ENCODE measurements at regions not wholly inside any gene's neighbourhood (a gene's known extent, or its start where the extent isn't known, plus 50 kb on each side); places are given as distances from the start of the nearest gene placed in this dataset.
"Not testable (repeated sequence)": the region's sequence is repeated elsewhere in the genome, so short reads cannot be mapped to it uniquely, and the experiment has no call there.

DNA sequence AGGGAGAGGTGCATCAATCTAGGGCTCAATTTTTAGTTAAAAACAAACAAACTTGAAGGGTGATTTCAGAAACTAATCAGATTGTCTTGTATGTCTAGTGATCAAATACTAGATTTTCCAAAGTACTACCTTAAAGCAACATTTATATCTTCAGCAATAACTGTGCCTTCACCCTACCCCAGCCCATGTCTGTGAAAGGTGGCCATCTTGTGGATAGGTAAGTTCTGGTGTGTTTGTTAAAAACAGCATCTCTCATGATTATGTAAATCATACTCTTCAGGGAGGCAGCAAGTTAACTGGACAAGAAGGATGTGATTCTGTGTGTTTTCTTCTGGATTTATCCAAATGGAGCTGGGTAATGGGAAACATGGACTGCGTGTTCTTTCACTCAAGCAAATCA lies 81.4 kb upstream of the ACSL1 start:
- no peak for DNase-seq (ENCODE audit: low read depth in 3 of 3)

DNA sequence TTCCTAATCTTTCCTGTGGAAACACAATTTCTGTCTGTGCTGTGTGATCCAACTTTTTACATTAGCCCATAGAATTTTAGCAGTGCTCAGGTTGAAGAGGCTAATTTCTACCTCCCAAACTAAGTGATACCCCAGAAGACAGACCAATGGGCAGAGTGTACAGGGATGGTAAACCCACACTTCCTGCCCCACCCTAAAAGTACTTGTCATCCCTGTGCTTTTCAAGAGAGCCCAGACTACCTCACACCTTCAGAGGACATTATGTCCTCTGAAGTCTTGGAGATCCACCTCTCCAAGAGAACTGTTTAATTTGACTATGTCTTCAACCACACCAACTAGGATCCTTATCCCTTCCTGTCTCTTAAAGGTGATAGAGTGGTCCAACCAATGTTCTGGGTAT lies 82.0 kb upstream of the ACSL1 start:
- DNase-seq (ENCODE audit: low read depth in 3 of 3): no peak

DNA sequence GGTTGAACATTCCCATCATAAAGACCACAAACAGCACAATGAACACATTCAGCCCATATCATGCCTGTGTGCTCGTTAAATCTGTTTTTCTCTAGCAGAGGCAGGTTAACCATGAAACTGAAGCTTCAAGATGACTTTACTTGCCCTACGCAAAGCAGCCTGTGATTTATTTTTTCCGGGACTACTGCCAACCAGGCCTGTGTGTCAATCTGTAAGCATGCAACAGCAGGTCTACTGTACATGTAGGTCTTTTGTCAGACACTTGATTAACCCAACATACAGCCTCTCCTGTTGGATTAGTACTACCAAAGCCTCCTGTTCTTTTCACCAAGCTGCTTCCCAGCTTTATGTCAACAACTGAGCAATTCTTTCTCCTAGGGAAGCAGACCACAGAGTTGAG lies 85.5 kb upstream of the ACSL1 start:
- peak in 1 of 3 donors; percentile 41 for DNase-seq (ENCODE audit: low read depth in 3 of 3)

DNA sequence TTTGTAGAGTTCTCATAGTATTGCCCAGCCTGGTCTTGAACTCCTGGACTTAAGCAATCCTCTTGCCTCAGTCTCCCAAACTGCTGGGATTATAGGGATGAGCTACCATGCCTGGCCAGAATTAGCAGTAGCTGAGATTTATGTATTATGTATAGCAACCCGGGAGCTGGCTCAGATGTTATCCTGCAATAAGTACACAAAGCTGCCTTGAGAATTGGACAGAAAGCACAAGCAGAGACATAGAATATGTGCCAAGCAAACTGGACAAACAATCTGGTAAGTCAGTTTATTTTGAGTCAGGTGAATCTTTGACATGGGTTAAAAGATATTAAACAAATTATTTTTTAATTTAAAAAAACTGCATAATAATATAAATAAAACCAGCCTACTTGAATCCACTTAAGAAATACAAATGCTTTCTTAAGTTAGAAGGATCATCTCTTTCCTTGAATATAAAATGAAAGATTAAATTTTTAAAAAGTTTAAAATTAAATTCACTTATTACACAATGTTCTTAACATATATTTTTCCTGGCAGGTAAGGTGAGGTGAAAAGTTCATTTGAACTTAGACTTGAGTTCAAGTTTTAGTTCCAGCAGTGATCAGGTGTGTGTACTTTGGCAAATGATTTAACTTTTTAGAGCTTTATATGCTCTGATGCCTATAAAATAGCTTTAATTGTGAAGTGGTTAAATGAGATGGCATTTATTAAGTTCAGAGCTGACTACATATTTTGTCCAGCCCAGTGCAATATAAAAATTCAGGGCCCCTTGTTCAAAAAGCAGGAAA lies 87.8 kb upstream of the ACSL1 start:
- DNase-seq (ENCODE audit: low read depth in 3 of 3): no peak

DNA sequence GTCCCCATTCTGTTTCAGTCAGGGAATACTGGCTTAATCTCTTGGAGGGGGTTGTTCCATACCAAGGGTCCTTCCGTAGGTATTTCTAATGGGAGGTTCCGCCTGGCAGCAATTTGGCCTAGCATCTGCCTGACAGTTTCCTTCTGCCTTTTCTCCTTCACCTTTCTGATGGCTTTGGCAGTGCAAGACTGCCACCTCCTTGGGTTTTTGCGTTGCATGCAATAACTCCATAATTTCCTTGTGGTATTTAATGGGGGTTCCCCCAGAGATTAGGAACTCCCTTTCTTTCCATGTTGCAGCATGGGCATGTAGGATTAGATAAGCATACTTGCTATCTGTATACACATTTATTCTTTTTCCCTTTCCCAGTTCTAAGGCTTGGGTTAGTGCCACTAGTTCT lies 93.0 kb upstream of the ACSL1 start:
- DNase-seq (ENCODE audit: low read depth in 3 of 3): not testable (repeated sequence)

DNA sequence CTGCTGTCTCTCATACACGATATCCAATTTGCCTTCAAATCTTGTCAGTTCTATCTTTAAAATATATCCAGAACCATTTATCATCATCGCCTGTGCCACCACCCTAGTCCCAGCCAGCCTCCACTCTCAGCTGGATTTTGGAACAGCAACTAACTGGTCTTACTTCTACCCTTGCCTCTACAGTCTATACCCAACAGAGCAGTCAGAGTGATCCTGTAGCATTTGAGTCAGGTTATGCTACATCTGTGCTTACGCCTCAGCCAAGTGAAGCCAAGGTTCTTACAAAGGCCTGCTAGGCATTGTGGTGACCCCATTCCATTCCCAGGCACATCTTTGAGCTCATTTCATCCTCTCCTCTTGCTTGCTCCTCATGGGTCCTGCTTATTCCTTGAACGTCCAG lies 95.7 kb upstream of the ACSL1 start:
- no peak for DNase-seq (ENCODE audit: low read depth in 3 of 3)

DNA sequence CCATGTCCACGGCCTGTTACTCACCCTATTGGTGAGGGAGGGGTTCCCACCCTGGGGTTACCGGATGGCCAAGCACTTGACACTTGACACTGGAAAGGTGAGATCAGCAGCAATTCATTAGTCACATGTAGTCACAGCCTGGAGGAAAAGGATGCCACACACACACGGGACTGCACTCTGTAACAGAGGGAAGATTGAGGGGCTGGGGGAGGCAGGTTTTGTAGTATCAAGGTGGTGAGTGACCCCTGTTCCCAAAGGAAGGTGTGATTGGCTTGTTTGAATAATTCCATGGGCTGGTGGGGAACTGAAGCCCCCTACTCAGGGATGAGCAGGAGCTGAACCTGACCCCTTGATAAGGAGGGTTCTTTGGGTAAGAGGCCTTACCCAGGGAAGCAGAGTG lies 96.0 kb upstream of the HELT start:
- DNase-seq (ENCODE audit: low read depth in 3 of 3): no peak

DNA sequence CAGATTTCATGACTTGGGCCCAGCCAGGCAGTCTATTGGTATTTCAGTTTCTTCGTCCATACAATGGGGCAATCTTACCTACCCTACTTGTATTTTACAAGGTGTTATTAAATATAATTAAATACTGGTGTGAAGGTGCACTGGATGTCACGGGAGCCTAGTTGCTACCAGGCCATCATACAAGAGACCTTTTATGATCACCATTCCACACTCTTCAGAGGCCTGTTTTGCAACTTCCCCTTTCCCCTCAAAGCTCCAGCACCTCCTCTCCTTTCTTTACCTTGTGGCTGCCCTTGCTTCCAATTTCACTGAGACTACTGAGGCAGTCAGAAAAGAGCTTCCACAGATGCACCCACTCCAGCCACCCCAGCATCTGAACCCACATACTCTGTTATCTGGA lies 93.8 kb upstream of the HELT start:
- no peak for DNase-seq (ENCODE audit: low read depth in 3 of 3)

DNA sequence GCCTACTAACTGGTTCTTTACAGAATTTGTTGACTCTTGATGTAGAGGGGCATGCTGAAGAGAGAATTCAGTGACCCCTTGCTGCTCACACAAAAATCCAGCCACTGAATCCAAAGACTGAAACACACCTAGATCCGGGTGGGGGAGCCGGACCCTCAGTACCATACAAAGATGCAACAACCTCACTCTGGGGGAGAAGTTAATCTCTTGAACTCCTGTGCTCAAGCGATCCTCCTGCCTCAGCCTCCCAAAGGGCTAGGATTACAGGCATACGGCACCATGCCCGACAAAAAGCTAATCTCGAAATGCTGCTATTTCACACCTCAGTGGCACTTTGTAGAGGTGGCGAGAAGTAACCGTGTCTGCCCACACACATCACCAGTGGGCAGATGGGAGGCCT lies 88.8 kb upstream of the HELT start:
- DNase-seq (ENCODE audit: low read depth in 3 of 3): no peak

DNA sequence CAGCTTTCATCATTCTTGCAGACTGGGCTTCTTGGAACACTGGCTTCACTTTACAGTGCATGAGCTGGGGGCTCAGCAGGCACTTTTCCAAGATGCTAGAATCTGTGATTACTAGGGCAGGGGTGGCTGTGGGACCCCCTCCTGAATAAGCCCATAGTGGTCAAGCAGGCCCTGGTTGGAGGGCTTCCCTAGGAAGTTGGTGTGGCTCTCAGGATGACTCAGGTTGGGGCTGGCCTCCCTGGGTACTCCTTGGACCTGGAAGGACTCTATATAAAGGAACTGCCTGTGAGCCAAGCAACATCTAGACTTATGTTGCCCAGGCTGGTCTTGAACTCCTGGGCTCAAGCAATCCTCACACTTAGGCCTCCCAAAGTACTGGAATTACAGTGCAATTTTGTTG lies 88.3 kb upstream of the HELT start:
- no peak for DNase-seq (ENCODE audit: low read depth in 3 of 3)

DNA sequence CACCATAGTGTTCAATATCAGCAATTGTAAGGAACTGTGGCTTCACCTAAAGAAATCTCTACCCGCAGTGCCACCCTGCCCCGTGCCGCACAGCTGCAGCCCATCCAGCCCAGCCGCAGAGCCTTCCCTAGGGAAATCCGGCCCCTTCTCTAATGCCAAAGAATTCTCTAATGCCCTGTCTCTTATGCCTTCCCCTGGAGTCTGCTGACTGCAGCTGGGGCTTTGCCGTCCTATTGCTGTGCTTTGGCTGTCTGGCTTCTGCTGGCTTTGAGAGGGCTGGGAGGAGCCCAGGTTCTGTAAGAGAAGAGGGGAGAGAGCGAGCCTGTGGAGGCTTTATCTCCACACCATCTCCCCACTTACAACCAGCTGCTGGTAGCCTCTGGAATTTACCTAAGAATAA lies 85.9 kb upstream of the HELT start:
- DNase-seq (ENCODE audit: low read depth in 3 of 3): no peak

DNA sequence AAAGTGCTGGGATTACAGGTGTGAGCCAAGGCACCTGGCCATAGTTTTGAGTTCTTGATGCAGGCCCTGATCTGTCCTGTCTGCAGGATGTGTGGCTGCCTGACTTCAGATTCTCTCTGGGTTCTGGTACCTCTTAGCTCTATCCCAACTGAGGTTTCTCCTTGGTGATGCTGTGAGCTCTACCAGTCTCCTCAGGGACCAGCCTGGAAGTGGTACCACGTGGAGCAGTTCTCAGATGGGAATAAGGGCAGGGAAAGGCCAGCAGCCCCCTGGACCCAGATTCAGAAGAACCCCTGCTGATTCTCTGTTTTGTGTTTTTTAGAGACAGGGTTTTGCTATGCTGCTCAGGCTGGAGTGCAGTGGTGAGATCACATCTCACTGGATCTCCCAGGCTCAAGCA lies 85.0 kb upstream of the HELT start:
- DNase-seq (ENCODE audit: low read depth in 3 of 3): no peak

DNA sequence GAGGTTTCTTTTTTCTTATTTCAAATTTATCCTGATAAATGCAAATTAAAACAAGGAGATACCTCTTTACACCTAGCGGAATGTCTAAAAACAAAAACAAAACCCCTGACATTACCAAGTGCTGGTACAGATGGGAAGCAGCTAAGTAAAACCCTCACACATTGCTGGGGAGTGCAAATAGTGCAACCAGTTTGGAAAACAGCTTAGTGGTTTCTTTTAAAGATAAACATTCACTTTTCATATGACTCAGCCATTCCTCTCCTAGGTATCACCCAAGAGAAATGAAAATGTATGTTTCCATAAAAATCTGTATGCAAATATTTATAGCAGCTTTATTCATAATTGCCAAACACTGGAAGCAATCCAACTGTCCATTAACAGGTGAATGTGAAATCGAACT lies 84.1 kb upstream of the HELT start:
- DNase-seq (ENCODE audit: low read depth in 3 of 3): no peak

DNA sequence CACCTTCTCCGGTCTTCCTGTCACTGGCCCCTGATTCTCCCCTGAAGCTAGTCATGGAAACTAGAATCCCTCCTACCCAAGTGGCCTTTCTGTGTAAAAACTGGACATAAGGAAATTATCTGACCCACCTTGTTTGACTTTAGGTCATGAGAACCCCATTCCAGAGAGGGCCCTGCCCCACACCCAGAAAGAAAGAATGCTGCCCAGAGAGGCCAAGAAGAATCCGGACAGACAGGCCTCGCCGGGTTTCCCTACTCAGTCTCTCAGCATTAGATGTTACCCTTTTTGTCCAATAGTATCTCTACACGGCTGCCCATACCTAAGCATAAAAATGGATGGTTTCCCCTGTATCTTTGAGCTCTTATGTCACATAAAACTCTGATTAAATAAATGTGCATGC lies 83.3 kb upstream of the HELT start:
- DNase-seq (ENCODE audit: low read depth in 3 of 3): no peak

DNA sequence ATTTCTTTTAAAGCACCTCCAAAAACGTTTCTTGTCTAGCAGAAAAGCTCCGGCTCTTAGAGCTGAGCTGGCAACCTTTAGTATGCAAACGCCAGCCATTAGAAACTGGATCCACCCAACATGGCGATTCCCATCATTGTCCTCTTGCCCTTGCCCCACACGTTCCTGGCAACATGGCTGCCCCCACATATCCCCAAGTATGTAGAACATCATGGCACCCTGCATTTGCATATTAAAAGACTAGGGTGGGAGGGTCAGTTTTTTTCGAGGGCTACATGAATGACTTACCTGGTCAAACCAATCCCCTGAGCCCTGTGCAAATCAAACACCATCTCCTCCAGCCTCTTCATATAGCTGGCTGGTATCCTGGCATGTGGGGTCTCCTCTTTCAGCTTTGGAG lies 82.2 kb upstream of the HELT start:
- no peak for DNase-seq (ENCODE audit: low read depth in 3 of 3)

DNA sequence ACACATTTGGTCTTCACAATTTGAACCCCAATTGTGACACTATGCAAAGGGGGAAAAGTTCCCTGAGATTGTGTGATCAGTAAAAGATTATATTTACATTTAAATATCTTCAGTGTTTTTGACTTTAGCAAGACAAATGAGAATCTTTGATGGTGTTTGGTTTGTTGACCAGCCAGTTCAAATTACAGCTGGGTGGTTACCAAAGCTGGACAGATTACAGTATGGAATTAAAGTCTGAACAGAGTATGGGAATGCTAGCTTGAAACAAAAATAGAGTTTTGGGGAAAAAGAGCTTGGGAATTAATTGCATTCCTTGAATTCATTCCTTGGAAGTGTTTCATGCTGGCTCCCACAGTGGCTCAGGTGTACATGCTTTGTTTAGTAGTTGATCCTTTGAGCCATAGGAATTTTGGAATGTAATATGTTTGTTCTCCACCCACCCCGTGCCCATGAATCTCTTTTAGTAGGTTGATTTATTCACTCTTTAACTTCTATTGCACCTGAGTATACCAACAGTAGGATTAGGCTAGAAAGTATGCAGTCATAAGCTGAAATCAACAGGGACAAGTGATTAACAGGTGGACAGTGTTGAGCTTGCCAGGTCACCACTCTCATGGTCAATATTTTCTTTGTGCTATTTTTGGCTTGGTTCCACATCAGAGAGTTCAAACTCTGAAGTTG lies 81.1 kb upstream of the HELT start:
- DNase-seq (ENCODE audit: low read depth in 3 of 3): no peak

DNA sequence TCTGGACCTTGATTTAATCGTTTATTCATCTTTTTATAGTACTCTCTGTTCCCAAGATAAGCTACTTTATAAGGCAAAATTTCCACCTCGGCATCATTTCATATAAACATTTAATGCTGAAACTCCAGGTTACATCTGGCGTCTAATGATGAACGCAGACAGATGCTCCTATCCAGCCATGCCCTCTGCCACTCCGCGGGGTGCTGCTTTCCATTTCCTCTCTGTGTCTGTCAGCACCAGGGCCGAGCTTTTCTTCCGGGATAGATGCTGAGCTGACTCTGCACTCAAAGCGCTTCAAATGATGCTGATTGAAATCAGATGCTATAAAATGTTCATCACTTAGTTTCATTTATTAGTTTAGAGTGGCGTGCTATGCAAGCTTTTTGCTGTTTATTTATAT lies 80.5 kb upstream of the HELT start:
- DNase-seq (ENCODE audit: low read depth in 3 of 3): no peak

DNA sequence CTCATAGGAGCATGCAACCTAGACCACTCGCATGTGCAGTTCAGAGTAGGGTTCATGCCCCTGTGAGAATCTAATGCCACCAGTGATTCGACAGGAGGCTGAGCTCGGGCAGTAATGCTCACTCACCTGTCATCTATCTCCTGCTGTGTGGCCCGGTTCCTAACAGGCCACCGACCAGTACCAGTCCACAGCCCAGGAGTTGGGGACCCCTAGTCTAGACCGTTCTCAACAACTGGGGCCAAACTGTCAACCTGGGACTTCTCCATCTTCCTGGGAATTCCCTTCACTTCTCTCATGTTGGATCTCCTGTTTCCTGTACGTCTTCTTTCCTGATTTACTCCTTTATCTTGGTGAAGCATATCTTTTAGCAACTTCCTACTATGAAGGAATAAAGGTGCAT lies 79.4 kb upstream of the HELT start:
- DNase-seq (ENCODE audit: low read depth in 3 of 3): no peak

DNA sequence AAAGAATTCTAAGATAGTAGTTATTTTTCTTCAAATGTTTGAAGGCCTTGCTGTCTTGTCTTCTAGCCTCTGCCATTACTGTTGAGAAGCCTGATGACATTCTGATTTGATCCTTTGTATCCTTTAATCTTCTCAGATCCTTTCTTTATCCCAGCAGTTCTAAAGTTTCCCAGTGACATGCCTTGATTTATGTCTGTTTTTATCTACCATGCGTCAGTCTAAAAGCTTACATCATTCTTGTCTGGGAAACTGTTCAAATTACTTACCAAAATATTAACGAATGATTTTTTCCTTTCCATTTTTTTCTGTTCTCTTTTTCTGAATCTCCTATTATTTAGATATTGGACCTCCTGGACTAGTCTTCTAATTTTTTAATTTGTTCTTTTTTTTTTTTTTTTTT lies 78.3 kb upstream of the HELT start:
- DNase-seq (ENCODE audit: low read depth in 3 of 3): no peak

DNA sequence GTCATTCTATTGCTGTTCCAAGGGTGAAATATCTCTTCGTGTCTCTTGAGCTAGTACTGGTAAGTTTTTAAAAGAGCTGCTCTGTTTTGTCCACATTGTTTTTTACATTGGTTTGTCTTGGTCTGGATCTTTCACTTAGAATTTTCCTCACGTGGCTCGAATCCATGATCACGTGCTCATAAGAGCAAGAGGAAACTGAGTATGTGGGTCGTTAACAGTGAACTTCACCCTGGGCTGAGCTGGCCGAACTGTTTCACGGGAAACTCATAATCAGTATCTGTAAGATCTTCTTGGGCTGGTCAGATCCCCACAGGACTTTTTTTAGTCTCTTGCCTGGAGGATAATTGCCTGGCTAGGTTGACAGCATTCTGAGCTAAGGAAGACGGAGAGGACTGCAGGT lies 77.8 kb upstream of the HELT start:
- no peak for DNase-seq (ENCODE audit: low read depth in 3 of 3)

DNA sequence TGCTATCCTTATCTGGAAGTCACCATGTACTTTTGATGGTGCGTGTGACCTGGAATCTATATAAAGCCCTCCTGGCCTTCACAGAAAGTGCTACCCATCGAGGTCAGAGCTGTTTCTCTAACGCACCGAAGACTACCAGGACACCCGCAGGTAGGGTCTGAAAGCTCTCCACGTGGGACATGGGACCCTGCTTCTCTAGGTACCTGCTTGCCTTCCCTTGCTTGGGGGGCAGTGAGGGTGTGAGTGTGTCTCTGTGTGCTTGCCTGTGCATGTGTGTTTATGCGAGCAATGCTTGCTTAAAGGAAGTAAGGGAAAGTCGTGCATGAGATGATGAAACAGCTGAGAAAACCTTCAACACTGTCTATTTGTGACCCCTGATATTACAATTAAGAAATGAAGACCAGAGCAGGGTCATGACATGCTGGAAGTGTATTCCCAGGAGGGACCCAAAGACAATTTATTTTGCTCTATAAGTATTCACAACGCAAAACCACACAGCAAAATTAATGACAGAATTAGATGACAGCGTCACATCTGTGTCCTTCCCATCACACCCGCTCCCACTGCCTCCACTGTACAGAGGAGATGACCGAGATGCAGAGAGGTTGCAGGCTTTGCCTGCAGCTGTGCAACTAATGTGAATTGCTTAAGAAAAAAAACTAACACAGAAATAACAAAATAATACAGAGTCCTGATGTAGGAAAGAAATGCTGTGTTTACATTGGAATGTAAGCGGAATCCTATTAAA lies 76.4 kb upstream of the HELT start:
- no peak for DNase-seq (ENCODE audit: low read depth in 3 of 3)

DNA sequence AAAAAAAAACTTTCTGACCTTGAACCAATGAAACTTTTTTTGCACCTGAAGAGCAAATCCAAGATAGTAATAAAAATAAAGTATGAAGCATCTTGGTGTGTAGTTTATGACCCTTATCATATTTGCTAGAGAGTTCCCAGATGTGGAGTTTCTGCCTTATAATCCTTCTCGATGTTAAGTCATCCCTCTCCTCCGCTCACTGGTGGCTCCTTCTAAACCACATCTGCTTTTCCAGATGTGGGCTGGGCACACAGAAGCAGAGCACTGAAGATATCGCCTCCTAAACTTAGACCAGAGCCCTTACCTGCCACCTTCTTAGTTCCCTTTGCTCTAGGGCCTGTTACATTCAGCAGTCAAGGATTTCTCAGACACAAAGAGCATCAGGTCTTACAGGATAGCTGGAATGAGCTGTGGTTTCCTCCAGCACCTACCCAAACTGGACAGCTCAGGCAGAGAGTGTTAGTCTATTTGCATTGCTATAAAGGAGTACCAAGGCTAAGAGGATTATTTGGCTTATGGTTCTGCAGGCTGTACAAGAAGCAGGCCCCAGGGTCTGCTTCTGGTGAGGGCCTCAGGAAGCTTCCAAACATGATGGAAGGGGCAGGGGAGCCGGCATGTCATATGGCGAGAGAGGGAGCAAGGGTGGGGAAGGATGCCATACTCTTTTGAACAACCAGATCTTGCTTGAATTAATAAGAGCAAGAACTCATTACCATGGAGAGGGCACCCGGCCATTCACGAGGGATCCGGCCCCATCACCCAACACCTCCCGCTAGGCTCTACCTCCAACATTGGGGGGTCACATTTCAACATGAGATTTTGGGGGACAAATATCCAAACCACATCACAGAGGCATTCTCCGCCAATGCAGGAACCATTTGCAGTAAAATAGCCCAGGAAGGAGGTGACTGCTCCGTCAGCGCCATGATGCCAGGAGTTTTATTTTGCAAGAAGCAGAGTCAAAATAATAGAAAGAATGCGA lies 75.6 kb upstream of the HELT start:
- no peak for DNase-seq (ENCODE audit: low read depth in 3 of 3)
